OCI-LY7 (cell line): ENCODE measurements at regions not wholly inside any gene's neighbourhood (a gene's known extent, or its start where the extent isn't known, plus 50 kb on each side); places are given as distances from the start of the nearest gene placed in this dataset.
"Not testable (repeated sequence)": the region's sequence is repeated elsewhere in the genome, so short reads cannot be mapped to it uniquely, and the experiment has no call there.

Source experiments
- BruUV-seq: library from RNA; stranded (reverse); fragments of 400-500 nt; replicated peaks from 2 replicates; lab custom pipeline; 2021; lab: Mats Ljungman, UMichigan
- CTCF ChIA-PET: fragments of 300-600 bp; sonication (Branson Sonifier 250); formaldehyde crosslinking; loops from one replicate; lab custom pipeline; 2022; ENCODE audit warnings: antibody characterized with exemption; ENCODE audit not compliant: unreplicated experiment; lab: Charles Lee
- POLR2A ChIA-PET: fragments of 300-600 bp; sonication (Branson Sonifier 250); formaldehyde crosslinking; loops from one replicate; lab custom pipeline; 2022; ENCODE audit warnings: antibody characterized with exemption; lab: Charles Lee
- DNase-seq: peaks from one replicate; pipeline ENCODE4 v3.0.0-alpha.2; 2015; ENCODE audit warnings: low spot score
- H2AFZ ChIP-seq: fragments of 200-600 bp; sonication (generic), shearing (Covaris generic); 2 replicates; pipeline ENCODE4 v1.6.1; 2014; ENCODE audit warnings: mild to moderate bottlenecking, antibody characterized with exemption, low read length, moderate library complexity
- H3K27ac ChIP-seq: fragments of 200-600 bp; sonication (generic); 2 replicates; pipeline ENCODE4 v1.5.1; 2014; ENCODE audit warnings: mixed run types, low read depth, mild to moderate bottlenecking, moderate library complexity, low read length, inconsistent platforms; ENCODE audit not compliant: poor library complexity, severe bottlenecking
- H3K36me3 ChIP-seq: fragments of 200-600 bp; sonication (generic); 2 replicates; pipeline ENCODE4 v1.6.1; 2014; ENCODE audit warnings: mild to moderate bottlenecking, antibody characterized with exemption, low read length, moderate library complexity, mixed read lengths; ENCODE audit not compliant: insufficient read depth
- H3K4me1 ChIP-seq: fragments of 200-600 bp; sonication (generic); 2 replicates; pipeline ENCODE4 v1.5.1; 2014; ENCODE audit warnings: mild to moderate bottlenecking, low read length; ENCODE audit not compliant: insufficient read depth, poor library complexity, severe bottlenecking
- H3K4me2 ChIP-seq: fragments of 200-600 bp; sonication (generic); 2 replicates; pipeline ENCODE4 v1.6.1; 2014; ENCODE audit warnings: mild to moderate bottlenecking, low read length
- H3K4me3 ChIP-seq: fragments of 200-600 bp; sonication (generic); 2 replicates; pipeline ENCODE4 v1.5.1; 2014; ENCODE audit warnings: mild to moderate bottlenecking, low read depth, low read length; ENCODE audit not compliant: poor library complexity, severe bottlenecking
- H3K79me2 ChIP-seq: fragments of 200-600 bp; sonication (generic); 2 replicates; pipeline ENCODE4 v1.6.1; 2016; ENCODE audit warnings: low read depth, mild to moderate bottlenecking, low read length, moderate library complexity, mixed read lengths; ENCODE audit not compliant: insufficient read depth
- H3K9me2 ChIP-seq: fragments of 200-600 bp; sonication (generic); 2 replicates; pipeline ENCODE4 v1.6.1; 2016; ENCODE audit warnings: mild to moderate bottlenecking, low read length, mixed read lengths; ENCODE audit not compliant: insufficient read depth
- H3K9me3 ChIP-seq: fragments of 200-600 bp; sonication (generic); 2 replicates; pipeline ENCODE4 v1.6.1; 2014; ENCODE audit warnings: mild to moderate bottlenecking, mixed run types, low read length, mixed read lengths
- H4K20me1 ChIP-seq: fragments of 200-600 bp; sonication (generic); 2 replicates; pipeline ENCODE4 v1.6.1; 2014; ENCODE audit warnings: mild to moderate bottlenecking, antibody characterized with exemption, low read length, moderate library complexity, mixed read lengths; ENCODE audit not compliant: insufficient read depth
- EZH2phosphoT487 ChIP-seq: fragments of 200-600 bp; sonication (generic); IDR thresholded peaks from 2 replicates; pipeline ENCODE4 v1.6.1; 2018; ENCODE audit warnings: low read depth, borderline replicate concordance, mild to moderate bottlenecking, mixed run types, antibody characterized with exemption, low read length, moderate library complexity, mixed read lengths
- intact Hi-C: fragments of 100-400 bp; cut with micrococcal nuclease; formaldehyde crosslinking; loops from one replicate; pipeline ENCODE4 v1.10.0; 2022; ENCODE audit not compliant: unreplicated experiment
- TF ChIP-seq, protein P1 (sequence below): fragments of 200-600 bp; sonication (generic); conservative IDR thresholded peaks from 2 replicates; pipeline ENCODE4 v1.5.1; 2014; ENCODE audit warnings: mild to moderate bottlenecking, antibody characterized with exemption, low read length, moderate library complexity, mixed read lengths

DNA sequence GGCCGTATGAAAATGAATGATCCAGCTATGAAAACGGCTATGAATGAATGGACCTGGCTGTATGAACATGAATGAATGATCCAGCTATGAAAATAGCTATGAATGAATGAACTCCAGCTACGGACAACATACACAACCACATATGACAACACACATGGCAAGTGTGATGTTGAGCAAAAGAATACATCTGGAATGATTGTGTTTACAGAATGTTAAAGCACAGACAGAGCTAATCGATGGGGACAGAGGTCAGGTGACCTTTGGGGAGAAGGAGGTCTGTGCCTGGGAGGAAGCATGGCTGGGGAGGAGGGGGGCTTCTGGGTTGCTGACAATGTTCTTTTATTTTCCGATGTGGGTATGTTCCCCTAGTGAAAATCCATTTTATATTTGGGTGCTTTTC lies 174.0 kb upstream of the WSCD1 start:
- CTCF ChIA-PET, result no interaction called here

DNA sequence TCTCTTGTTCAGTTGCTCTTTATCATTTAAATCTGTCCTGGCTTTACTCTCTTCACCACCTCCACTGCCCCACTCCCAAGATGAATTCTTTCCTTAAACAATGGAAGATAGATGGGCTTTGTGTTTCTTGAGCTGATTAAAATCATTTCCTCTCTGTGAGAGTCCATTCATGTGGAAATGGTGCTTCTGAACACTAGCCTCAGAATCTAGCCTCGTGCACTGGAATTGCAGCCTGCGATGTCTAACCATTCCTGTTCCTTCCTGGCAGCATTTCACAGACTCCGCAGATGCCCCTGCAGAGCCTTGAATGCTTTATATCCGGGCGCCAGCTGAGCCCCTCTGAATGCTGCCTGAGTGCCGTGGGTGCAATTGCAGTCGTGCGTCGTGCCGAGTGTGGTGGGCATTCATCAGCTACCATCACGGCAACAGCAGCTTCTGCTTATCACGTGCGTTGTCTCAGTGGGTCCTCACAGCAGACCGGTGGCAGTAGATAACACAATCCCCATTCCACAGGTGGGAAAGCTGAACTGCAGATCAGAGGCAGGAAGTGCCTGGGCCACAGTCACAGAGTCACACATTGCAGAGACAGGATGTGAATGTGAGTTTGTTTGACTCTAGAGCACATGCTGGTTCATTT lies 172.8 kb upstream of the WSCD1 start:
- Histone ChIP-seq H3K27ac (no peak overlapping the region), H3K9me2 (no peaks in the 10 kb centered on the region), H3K9me3 (no peaks in the 10 kb centered on the region), H3K79me2 (no peaks in the 10 kb centered on the region), H3K36me3 (no peaks in the 10 kb centered on the region), H4K20me1 (no peaks in the 10 kb centered on the region), H3K4me3 (no peak overlapping the region), H2AFZ (no peak overlapping the region), H3K4me2 (no peak overlapping the region), H3K4me1 (no peaks in the 10 kb centered on the region)
- TF ChIP-seq EZH2phosphoT487, result no peak
- TF ChIP-seq, protein P1, sequence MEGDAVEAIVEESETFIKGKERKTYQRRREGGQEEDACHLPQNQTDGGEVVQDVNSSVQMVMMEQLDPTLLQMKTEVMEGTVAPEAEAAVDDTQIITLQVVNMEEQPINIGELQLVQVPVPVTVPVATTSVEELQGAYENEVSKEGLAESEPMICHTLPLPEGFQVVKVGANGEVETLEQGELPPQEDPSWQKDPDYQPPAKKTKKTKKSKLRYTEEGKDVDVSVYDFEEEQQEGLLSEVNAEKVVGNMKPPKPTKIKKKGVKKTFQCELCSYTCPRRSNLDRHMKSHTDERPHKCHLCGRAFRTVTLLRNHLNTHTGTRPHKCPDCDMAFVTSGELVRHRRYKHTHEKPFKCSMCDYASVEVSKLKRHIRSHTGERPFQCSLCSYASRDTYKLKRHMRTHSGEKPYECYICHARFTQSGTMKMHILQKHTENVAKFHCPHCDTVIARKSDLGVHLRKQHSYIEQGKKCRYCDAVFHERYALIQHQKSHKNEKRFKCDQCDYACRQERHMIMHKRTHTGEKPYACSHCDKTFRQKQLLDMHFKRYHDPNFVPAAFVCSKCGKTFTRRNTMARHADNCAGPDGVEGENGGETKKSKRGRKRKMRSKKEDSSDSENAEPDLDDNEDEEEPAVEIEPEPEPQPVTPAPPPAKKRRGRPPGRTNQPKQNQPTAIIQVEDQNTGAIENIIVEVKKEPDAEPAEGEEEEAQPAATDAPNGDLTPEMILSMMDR, result no peak
- no peak for DNase-seq
- BruUV-seq, result no TSS peak
- POLR2A ChIA-PET, result interaction anchor here (0.7 kb wide), 1 partner anchor 414 kb away, joined by 3 read pairs; no protein-coding TSS in a partner anchor
- intact Hi-C loops, result no loop called here
- CTCF ChIA-PET, result no interaction called here

More for the DNA sequence above, 174.0 kb upstream of the WSCD1 start:
- intact Hi-C loops, result no loop called here
- no peaks in the 10 kb centered on the region for H3K36me3 ChIP-seq
- H3K4me3 ChIP-seq, result no peak overlapping the region
- no peak overlapping the region for H3K4me2 ChIP-seq
- no peaks in the 10 kb centered on the region for H3K9me3 ChIP-seq
- no peak for DNase-seq
- H3K9me2 ChIP-seq, result no peaks in the 10 kb centered on the region
- BruUV-seq, result no TSS peak
- POLR2A ChIA-PET, result no interaction called here
- H2AFZ ChIP-seq, result no peak overlapping the region
- no peaks in the 10 kb centered on the region for H3K79me2 ChIP-seq
- no peaks in the 10 kb centered on the region for H4K20me1 ChIP-seq
- H3K27ac ChIP-seq, result no peak overlapping the region
- no peaks in the 10 kb centered on the region for H3K4me1 ChIP-seq
- no peak for TF ChIP-seq EZH2phosphoT487
- TF ChIP-seq, protein P1, result no peak

DNA sequence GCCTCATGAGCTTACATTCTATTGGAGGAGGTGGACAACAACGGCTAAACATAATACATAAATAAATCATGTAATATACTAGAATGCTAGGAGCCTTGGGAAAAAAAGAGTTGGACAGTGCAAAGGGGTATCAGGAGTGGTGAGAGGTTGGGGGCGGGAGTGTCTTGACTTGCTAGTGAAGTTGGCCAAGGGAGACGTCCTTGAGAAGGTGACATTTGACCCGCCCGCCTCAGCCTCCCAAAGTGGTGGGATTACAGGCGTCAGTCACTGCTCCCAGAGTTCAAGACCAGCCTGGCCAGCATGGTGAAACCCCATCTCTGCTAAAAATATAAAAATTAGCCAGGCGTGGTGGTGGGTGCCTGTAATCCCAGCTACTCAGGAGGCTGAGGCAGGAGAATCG lies 172.2 kb upstream of the WSCD1 start:
- H3K36me3 ChIP-seq, H3K9me2 ChIP-seq, H3K4me3 ChIP-seq, CTCF ChIA-PET, H3K27ac ChIP-seq, intact Hi-C loops, BruUV-seq, POLR2A ChIA-PET, H3K4me1 ChIP-seq, H3K79me2 ChIP-seq, H3K9me3 ChIP-seq, DNase-seq, H2AFZ ChIP-seq, H4K20me1 ChIP-seq, H3K4me2 ChIP-seq: not testable (repeated sequence)
